ENCODE measurements at regions not wholly inside any gene's neighbourhood (a gene's known extent, or its start where the extent isn't known, plus 50 kb on each side); places are given as distances from the start of the nearest gene placed in this dataset.
A peak's percentile ranks its signal among the peaks of the same experiment; 100 is the strongest.

DNA sequence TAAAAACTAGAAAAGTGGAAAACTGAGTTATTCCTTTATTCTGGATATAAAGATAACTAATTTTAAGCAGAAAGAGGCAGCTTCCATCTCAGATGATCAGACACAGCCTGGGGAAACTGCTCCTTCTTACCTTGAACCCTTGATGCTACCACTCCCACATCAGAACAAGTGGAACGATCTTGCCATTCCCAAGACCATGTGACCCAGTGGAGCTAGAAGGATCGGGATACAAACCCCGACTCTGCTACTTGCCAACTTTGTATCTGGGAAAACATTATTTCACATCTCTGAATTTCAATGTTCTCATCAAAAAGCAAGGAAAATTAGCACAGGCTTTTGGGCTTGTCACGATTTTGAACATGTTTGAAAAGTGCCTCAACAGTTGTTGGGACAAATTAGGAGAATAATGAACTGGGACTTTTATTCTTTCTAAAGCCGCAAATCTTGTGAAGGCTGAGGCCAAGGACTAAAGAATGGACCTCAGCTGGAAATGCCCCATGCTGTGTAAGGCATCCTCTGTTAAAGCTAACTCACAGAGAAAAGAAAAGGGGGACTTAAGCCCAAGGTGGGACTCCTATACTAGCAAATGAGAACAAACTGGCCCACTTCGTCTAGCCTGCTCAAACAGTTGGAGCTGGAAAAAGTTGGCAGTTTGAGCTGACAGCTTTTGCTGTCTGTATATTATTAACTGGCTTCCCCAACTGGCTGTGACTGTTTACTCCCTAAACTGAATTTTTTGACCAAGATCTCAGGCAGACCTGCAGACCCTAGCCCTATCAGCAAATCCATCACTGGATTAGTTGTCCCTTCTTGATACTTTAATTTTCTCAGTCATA is 552.3 kb downstream of the EFNA5 start:
- TF ChIP-seq, protein P1, sequence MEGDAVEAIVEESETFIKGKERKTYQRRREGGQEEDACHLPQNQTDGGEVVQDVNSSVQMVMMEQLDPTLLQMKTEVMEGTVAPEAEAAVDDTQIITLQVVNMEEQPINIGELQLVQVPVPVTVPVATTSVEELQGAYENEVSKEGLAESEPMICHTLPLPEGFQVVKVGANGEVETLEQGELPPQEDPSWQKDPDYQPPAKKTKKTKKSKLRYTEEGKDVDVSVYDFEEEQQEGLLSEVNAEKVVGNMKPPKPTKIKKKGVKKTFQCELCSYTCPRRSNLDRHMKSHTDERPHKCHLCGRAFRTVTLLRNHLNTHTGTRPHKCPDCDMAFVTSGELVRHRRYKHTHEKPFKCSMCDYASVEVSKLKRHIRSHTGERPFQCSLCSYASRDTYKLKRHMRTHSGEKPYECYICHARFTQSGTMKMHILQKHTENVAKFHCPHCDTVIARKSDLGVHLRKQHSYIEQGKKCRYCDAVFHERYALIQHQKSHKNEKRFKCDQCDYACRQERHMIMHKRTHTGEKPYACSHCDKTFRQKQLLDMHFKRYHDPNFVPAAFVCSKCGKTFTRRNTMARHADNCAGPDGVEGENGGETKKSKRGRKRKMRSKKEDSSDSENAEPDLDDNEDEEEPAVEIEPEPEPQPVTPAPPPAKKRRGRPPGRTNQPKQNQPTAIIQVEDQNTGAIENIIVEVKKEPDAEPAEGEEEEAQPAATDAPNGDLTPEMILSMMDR (IDR thresholded peaks at IDR 0.05; ENCODE audit: low read depth, low read length): no peak
- Histone ChIP-seq H3K27ac (no peak overlapping the region), H3K4me1 (ENCODE audit: low read depth) (no peaks in the 10 kb centered on the region), H3K27me3 (no peaks in the 10 kb centered on the region), H3K4me3 (no peak overlapping the region), H3K36me3 (no peaks in the 10 kb centered on the region), H3K9me3 (ENCODE audit: low read depth) (no peaks in the 10 kb centered on the region)
- DNase-seq (ENCODE audit: low read depth in 1 of 2, low spot score in 1 of 2): no peak

DNA sequence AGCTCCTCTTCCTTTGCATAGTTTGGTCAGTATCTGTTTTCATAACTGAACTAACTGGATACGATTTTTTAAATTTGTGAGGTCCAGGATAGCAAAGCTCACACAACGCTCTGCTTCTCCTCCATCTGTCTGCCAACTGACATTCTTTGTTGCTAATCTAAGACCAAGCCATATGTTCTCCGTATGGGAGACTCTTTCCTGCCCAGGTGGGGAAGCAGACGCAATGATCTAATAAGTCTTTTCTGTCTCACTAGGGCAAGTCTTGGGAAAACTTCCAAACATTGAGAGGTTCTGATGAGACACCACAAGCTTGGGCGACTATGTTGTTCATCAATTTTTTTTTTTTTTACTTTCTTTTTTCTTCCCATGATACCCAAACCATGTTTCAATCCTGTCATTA is 558.5 kb downstream of the EFNA5 start:
- no peaks in the 10 kb centered on the region for H3K36me3 ChIP-seq
- H3K4me1 ChIP-seq (ENCODE audit: low read depth): no peaks in the 10 kb centered on the region
- H3K27me3 ChIP-seq: no peaks in the 10 kb centered on the region
- no peak overlapping the region for H3K4me3 ChIP-seq
- no peak for DNase-seq (ENCODE audit: low read depth in 1 of 2, low spot score in 1 of 2)
- H3K27ac ChIP-seq: no peak overlapping the region
- no peaks in the 10 kb centered on the region for H3K9me3 ChIP-seq (ENCODE audit: low read depth)
- TF ChIP-seq, protein P1 (IDR thresholded peaks at IDR 0.05; ENCODE audit: low read depth, low read length): no peak

DNA sequence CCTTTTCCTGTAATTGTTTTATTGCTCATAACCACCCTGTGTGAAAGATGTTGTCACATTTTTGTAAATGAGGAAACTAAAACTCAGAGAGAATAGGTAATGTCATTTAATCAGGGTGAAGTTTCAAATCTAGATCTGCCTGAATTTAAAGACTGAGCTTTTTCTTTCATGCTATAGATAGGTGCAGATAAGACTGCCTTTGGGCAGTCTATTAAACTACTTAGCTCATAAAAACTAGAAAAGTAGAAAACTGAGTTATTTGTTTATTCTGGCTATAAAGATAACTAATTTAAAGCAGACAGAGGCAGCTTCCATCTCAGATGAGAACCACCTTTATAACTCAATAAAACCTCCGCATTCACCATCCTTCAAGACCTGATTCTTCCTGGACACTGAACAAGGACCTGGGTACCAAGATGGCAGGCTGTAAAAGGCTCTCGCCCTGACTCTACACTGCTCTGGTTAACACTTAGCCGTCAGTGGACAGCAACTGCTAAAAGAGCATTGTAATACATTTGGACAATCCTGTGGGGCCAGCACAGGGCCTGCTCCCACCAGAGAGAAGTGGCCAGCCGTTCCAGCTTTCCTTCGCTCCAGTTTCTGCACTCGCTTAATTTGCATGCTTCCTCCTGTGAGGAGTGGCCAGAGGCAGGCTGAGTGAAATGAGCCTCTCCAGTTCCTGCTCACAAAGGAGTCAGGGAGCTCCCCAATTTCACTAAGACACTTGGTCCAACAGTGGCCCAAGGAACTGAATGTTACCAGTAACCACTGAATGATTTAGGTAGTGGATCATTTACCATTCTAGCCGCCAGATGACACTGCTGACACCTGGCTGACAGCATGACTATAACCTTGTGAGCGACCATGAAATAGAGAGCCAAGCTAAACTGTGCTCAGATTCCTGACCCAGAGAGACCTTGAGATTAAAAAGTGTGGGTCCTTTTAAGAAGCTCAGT is 566.4 kb downstream of the EFNA5 start:
- no peaks in the 10 kb centered on the region for H3K36me3 ChIP-seq
- no peak overlapping the region for H3K4me3 ChIP-seq
- no peaks in the 10 kb centered on the region for H3K4me1 ChIP-seq (ENCODE audit: low read depth)
- H3K27me3 ChIP-seq: no peaks in the 10 kb centered on the region
- TF ChIP-seq, protein P1 (IDR thresholded peaks at IDR 0.05; ENCODE audit: low read depth, low read length): no peak
- H3K27ac ChIP-seq: no peak overlapping the region
- H3K9me3 ChIP-seq (ENCODE audit: low read depth): no peaks in the 10 kb centered on the region
- DNase-seq (ENCODE audit: low read depth in 1 of 2, low spot score in 1 of 2): peak in 1 of 2 donors; percentile 38

DNA sequence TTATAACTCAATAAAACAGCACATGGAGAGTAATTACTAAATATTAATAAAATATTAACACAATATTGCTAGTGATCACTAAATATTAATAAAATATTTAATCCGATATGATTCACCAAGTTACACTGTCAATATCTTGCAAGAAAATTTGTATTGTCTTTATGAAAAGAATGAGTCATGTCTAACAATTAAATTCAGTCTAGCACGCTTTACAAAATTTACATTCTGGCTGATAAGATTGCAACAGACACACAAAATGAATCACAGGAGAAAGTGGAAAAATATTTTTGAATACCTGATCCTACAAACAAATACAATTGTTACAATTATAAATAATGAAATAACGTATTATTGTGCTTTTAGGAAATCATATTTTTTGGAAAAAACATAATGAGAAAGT is 567.2 kb downstream of the EFNA5 start:
- Histone ChIP-seq H3K27me3 (no peaks in the 10 kb centered on the region), H3K9me3 (ENCODE audit: low read depth) (no peaks in the 10 kb centered on the region), H3K4me1 (ENCODE audit: low read depth) (no peaks in the 10 kb centered on the region), H3K4me3 (no peak overlapping the region), H3K36me3 (no peaks in the 10 kb centered on the region), H3K27ac (no peak overlapping the region)
- TF ChIP-seq, protein P1 (IDR thresholded peaks at IDR 0.05; ENCODE audit: low read depth, low read length): no peak
- DNase-seq (ENCODE audit: low read depth in 1 of 2, low spot score in 1 of 2): no peak

DNA sequence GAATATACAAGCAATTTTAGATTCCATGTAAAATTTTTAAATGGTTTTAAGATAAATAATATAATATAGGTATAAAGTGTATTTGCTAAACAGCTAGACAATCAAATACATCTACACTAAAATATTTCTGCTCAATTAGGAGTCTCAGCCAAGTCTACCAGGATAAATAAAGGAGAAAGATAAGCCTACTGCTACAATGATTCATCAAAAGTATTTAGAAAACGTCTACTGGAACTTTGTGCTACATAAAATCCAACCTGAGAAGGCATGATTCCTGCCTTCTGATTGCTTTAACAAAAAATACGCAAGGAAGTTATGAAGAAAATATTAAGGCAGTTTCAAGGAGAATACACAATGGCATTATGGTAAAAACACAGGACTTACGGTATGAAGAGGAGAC is 570.6 kb downstream of the EFNA5 start:
- no peaks in the 10 kb centered on the region for H3K27me3 ChIP-seq
- no peak overlapping the region for H3K4me3 ChIP-seq
- TF ChIP-seq, protein P1 (IDR thresholded peaks at IDR 0.05; ENCODE audit: low read depth, low read length): no peak
- H3K9me3 ChIP-seq (ENCODE audit: low read depth): no peaks in the 10 kb centered on the region
- no peaks in the 10 kb centered on the region for H3K36me3 ChIP-seq
- DNase-seq (ENCODE audit: low read depth in 1 of 2, low spot score in 1 of 2): no peak
- no peak overlapping the region for H3K27ac ChIP-seq
- no peaks in the 10 kb centered on the region for H3K4me1 ChIP-seq (ENCODE audit: low read depth)
